ENCODE measurements at regions not wholly inside any gene's neighbourhood (a gene's known extent, or its start where the extent isn't known, plus 50 kb on each side); places are given as distances from the start of the nearest gene placed in this dataset.

- Histone ChIP-seq H3K4me3 (ENCODE audit: low read depth, low read length) (no peak overlapping the region), H3K27me3 (ENCODE audit: control insufficient read depth, insufficient read depth, low read length) (no peaks in the 10 kb centered on the region), H3K36me3 (ENCODE audit: control insufficient read depth, insufficient read depth, low read length) (no peaks in the 10 kb centered on the region)
- DNase-seq (ENCODE audit: low read depth) = no peak
- no peak for TF ChIP-seq CTCF (IDR thresholded peaks at IDR 0.05; ENCODE audit: insufficient read depth, low read length, poor library complexity, severe bottlenecking)
These were observed 250.9 kb upstream of the SORCS1 start for GRCh38 chr10:107415446-107415845.

GRCh38 chr10:107413971-107414370, 249.5 kb upstream of the SORCS1 start:
- H3K4me3 ChIP-seq (ENCODE audit: low read depth, low read length) = no peak overlapping the region
- TF ChIP-seq CTCF (IDR thresholded peaks at IDR 0.05; ENCODE audit: insufficient read depth, low read length, poor library complexity, severe bottlenecking) = no peak
- DNase-seq (ENCODE audit: low read depth) = no peak
- no peaks in the 10 kb centered on the region for H3K36me3 ChIP-seq (ENCODE audit: control insufficient read depth, insufficient read depth, low read length)
- H3K27me3 ChIP-seq (ENCODE audit: control insufficient read depth, insufficient read depth, low read length) = no peaks in the 10 kb centered on the region

GRCh38 chr10:107409522-107409921, 245.0 kb upstream of the SORCS1 start:
- Histone ChIP-seq H3K36me3 (ENCODE audit: control insufficient read depth, insufficient read depth, low read length) (no peaks in the 10 kb centered on the region), H3K4me3 (ENCODE audit: low read depth, low read length) (no peak overlapping the region), H3K27me3 (ENCODE audit: control insufficient read depth, insufficient read depth, low read length) (no peaks in the 10 kb centered on the region)
- peak; percentile 40 for TF ChIP-seq CTCF (IDR thresholded peaks at IDR 0.05; ENCODE audit: insufficient read depth, low read length, poor library complexity, severe bottlenecking)
- no peak for DNase-seq (ENCODE audit: low read depth)

- no peaks in the 10 kb centered on the region for H3K36me3 ChIP-seq (ENCODE audit: control insufficient read depth, insufficient read depth, low read length)
- no peak for DNase-seq (ENCODE audit: low read depth)
- TF ChIP-seq CTCF (IDR thresholded peaks at IDR 0.05; ENCODE audit: insufficient read depth, low read length, poor library complexity, severe bottlenecking) = no peak
- no peaks in the 10 kb centered on the region for H3K27me3 ChIP-seq (ENCODE audit: control insufficient read depth, insufficient read depth, low read length)
- H3K4me3 ChIP-seq (ENCODE audit: low read depth, low read length) = no peak overlapping the region
These were observed 233.6 kb upstream of the SORCS1 start for GRCh38 chr10:107398115-107398514.

- DNase-seq (ENCODE audit: low read depth) = no peak
- Histone ChIP-seq H3K4me3 (ENCODE audit: low read depth, low read length) (no peak overlapping the region), H3K36me3 (ENCODE audit: control insufficient read depth, insufficient read depth, low read length) (no peaks in the 10 kb centered on the region), H3K27me3 (ENCODE audit: control insufficient read depth, insufficient read depth, low read length) (no peaks in the 10 kb centered on the region)
- TF ChIP-seq CTCF (IDR thresholded peaks at IDR 0.05; ENCODE audit: insufficient read depth, low read length, poor library complexity, severe bottlenecking) = no peak
These were observed 227.4 kb upstream of the SORCS1 start for GRCh38 chr10:107391901-107392300.

GRCh38 chr10:107390563-107390962, 226.1 kb upstream of the SORCS1 start:
- TF ChIP-seq CTCF (IDR thresholded peaks at IDR 0.05; ENCODE audit: insufficient read depth, low read length, poor library complexity, severe bottlenecking) = no peak
- H3K27me3 ChIP-seq (ENCODE audit: control insufficient read depth, insufficient read depth, low read length) = no peaks in the 10 kb centered on the region
- H3K36me3 ChIP-seq (ENCODE audit: control insufficient read depth, insufficient read depth, low read length) = no peaks in the 10 kb centered on the region
- H3K4me3 ChIP-seq (ENCODE audit: low read depth, low read length) = no peak overlapping the region
- DNase-seq (ENCODE audit: low read depth) = no peak
